ENCODE measurements at regions not wholly inside any gene's neighbourhood (a gene's known extent, or its start where the extent isn't known, plus 50 kb on each side); places are given as distances from the start of the nearest gene placed in this dataset.
"Not testable (repeated sequence)": the region's sequence is repeated elsewhere in the genome, so short reads cannot be mapped to it uniquely, and the experiment has no call there.

DNA sequence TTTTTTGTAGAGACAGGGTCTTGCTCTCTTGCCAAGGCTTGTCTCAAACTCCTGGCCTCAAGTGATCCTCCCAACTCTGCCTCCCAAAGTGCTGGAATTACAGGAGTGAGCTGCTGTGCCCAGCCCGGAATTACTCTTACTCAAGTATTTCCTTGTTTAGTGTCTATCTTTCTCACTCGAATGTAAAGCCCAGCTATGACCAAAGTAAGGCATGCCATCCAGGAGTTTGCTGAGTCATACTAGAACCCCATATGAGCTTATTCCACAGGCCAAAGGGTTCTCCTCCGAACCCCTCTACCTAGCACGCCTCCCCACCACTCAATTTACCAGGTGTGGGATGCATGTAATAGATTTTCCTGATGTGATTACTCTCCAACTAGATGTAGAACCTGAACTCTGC is 166.6 kb upstream of the AUTS2 start:
- Mint-ChIP-seq H3K9me3 (peaks cover 10% of the 10 kb centered on the region), H3K36me3 (peaks cover 4% of the 10 kb centered on the region), H3K27ac (no peak overlapping the region), H3K4me1 (peaks cover 24% of the 10 kb centered on the region), H3K27me3 (peaks cover 70% of the 10 kb centered on the region), H3K4me3 (no peak overlapping the region)
- ATAC-seq: no peak

DNA sequence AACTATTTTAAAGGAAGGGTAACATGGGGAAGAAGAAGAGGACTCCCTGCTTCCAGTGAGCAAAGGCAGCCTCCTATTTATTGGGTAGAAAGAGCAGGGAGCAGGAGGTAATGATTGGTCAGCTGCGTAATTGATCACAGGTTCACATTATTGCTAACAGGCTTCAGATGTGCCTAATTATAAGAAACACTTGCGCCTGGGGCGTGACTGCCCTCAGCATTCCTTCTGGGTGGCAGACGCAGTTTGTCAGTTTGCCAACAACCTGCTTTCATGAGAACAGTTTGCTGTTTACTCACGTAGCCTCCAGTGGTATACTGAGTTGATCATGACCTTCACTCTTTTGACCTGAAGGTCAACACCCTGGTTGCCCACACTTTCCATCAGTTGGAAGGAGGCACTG is 166.0 kb upstream of the AUTS2 start:
- Mint-ChIP-seq H3K4me1 (peaks cover 24% of the 10 kb centered on the region), H3K27me3 (peaks cover 64% of the 10 kb centered on the region), H3K9me3 (peaks cover 10% of the 10 kb centered on the region)
- not testable (repeated sequence) for H3K27ac Mint-ChIP-seq, H3K36me3 Mint-ChIP-seq, H3K4me3 Mint-ChIP-seq, ATAC-seq

DNA sequence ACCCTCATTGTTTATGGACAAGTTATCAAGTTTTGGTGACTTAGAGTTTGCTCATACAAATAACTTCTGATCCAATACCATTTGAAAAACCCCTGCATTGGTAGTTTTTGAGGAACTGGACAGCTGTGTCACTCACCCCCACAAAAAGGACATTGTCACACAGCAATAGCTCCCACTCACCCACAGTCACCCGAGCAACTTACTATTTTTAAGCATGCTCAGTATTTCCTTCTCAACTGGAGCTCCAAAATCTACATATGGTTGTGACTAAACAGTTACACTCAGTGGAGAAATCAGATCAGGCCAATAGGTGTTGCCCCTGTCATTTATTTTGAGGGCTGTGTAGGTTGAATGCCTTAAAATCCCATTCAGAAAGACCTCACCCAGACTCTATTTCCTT is 165.2 kb upstream of the AUTS2 start:
- Mint-ChIP-seq H3K4me3 (no peak overlapping the region), H3K27ac (no peak overlapping the region), H3K4me1 (peaks cover 24% of the 10 kb centered on the region), H3K9me3 (peaks cover 8% of the 10 kb centered on the region), H3K27me3 (peaks cover 55% of the 10 kb centered on the region), H3K36me3 (peaks cover 4% of the 10 kb centered on the region)
- no peak for ATAC-seq

DNA sequence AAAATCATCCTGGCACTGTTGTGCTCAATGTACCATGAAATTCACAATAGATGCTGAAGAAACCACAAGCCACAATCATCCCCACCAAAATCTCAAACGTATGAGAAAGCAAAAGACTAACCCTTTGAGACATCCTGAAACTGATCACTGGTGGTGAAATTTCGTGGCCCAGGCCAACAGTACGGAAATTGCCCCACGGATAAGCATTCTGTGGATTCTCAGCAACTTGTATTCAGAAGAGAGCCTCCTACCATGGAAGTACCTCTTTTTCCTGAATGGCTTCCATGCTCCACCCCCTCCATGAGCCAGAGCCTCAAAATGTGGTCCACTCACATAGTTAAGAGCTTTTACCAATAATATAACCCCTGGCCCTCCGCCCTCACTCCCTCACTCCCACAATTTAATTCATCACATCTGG is 163.9 kb upstream of the AUTS2 start:
- Mint-ChIP-seq H3K27ac (no peak overlapping the region), H3K4me1 (peaks cover 24% of the 10 kb centered on the region), H3K27me3 (peaks cover 43% of the 10 kb centered on the region), H3K9me3 (peaks cover 7% of the 10 kb centered on the region), H3K36me3 (peaks cover 4% of the 10 kb centered on the region), H3K4me3 (no peak overlapping the region)
- peak; percentile 59 for ATAC-seq

DNA sequence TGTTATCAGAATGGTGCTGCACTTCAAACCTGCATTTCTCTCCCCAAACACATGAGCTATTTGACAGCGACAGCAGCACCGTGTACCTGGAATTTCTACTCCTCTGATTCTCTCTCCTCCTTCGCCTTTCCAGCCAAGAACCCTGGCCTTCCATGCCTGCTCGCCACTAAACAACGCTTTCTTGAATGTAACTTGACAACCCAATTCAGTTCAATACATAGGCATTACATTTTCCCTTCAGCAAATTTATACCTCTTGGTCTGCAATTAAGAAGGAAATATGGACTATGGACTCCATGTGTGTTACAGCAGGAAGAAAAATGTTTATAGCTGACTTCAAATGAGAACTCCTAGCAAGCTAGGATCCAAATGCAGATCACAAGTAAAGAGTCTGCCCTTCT is 162.6 kb upstream of the AUTS2 start:
- ATAC-seq: no peak
- peaks cover 4% of the 10 kb centered on the region for H3K36me3 Mint-ChIP-seq
- H3K4me1 Mint-ChIP-seq: peaks cover 13% of the 10 kb centered on the region
- H3K9me3 Mint-ChIP-seq: peaks cover 9% of the 10 kb centered on the region
- no peak overlapping the region for H3K4me3 Mint-ChIP-seq
- peaks cover 31% of the 10 kb centered on the region for H3K27me3 Mint-ChIP-seq
- H3K27ac Mint-ChIP-seq: no peak overlapping the region

DNA sequence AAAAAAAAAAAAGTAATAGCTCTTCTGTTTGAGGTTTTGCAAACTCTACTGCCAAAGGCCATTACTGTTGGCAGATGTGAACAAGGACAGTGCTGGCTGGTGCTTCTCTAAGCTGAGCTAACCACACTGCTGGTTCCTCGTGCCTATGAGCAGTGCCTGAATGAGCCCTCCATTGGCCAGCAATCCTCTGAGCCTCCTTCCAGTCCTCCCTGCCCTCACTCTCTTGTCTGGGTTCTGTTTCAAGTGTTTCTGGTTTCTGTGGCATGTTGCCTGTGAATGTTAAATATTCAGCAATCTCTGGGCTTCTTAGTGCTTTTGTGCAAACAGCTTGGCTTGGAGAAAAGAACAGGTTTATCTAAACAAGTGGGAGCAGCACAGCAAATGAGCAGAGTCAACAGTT is 161.3 kb upstream of the AUTS2 start:
- H3K4me1 Mint-ChIP-seq: peaks cover 8% of the 10 kb centered on the region
- H3K27me3 Mint-ChIP-seq: peaks cover 19% of the 10 kb centered on the region
- ATAC-seq: no peak
- no peak overlapping the region for H3K27ac Mint-ChIP-seq
- H3K36me3 Mint-ChIP-seq: peaks cover 4% of the 10 kb centered on the region
- H3K4me3 Mint-ChIP-seq: no peak overlapping the region
- H3K9me3 Mint-ChIP-seq: peaks cover 13% of the 10 kb centered on the region

DNA sequence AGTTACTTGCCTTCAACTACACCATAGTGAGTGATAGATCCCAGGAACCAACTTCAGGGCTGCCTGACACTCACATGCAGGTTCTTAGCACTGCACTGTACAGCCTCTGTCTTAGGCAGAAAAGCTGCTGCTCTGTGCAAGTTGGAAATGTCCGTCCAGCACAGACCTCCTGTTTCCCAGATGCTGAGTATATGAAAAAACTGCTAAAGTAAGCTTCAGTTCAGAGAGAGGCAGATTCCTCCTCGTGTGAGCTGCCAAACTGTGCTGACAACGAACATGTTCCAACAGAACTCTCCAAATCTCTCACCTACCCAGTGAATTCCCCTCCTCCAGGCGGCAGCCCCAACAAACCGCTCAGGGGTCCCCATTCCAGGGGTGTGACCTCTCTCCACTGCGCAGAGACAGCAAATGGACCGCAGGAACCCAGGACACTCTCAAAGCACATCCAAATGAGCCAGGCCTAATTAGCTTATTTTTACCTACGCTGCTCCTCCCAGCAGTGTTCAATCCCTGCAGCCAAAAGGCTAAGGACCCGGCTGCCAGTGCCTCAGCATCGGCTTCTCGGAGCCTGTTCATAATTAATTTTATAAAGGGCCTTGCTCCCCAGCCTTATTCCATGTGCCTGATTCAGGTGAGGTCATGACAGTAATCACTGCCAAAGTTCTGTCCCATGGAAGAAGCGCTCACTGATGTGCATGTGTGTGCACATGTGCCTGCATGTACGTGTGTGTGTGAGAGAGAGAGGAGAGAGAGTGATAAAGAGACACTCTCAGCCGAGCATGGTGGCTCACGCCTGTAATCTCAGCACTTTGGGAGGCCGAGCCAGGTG is 159.5 kb upstream of the AUTS2 start:
- Mint-ChIP-seq H3K27me3 (peaks cover 8% of the 10 kb centered on the region), H3K27ac (no peak overlapping the region), H3K4me3 (no peak overlapping the region), H3K4me1 (peaks cover 7% of the 10 kb centered on the region), H3K9me3 (peaks cover 16% of the 10 kb centered on the region), H3K36me3 (peaks cover 4% of the 10 kb centered on the region)
- ATAC-seq: no peak

DNA sequence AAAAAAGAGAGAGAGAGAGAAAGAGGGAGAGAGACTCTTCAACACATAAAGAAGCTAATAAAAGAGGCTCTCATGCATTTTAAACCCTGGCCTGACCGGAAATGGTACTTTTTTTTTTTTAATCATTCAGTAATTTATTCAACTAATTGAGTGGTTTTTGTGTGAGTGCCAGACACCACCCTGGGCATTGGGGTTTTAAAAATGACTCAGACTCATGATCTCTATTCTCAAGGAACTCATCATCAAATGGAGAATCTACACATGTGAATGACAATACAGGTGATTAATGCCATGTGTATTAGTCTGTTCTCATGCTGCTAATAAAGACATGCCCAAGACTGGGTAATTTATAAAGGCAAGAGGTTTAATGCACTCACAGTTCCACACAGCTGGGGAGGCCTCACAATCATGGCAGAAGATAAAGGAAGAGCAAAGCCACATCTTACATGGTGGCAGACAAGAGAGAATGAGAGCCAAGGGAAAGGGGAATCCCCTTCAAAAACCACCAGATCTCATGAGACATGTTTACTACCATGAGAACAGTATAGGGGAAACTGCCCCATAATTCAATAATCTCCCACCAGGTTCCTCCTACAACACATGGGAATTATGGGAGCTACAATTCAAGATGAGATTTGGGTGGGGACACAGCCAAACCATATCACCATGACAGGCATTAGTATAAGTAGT is 158.5 kb upstream of the AUTS2 start:
- no peak overlapping the region for H3K4me3 Mint-ChIP-seq
- no peaks in the 10 kb centered on the region for H3K4me1 Mint-ChIP-seq
- H3K27ac Mint-ChIP-seq: no peak overlapping the region
- peaks cover 8% of the 10 kb centered on the region for H3K27me3 Mint-ChIP-seq
- ATAC-seq: no peak
- H3K9me3 Mint-ChIP-seq: peaks cover 16% of the 10 kb centered on the region
- no peaks in the 10 kb centered on the region for H3K36me3 Mint-ChIP-seq

DNA sequence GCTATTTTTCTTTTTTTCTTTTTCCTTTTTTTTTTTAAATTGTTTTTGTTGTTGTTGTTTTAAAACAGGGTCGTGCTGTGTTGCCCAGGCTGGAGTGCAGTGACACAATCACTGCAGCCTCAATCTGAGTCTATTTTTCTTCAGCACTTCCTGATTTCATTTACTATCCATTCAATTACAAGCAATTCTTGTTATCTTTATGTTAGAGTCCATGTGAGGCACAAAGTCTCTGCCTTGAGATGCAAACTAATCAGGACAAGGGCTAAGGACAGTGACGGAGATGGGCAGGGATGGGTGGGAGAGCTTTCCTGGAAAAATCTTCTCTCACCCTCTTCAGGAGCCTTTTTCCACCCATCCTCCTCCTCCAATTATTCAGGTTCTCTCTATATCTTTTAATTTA is 157.3 kb upstream of the AUTS2 start:
- Mint-ChIP-seq H3K36me3 (peaks cover 7% of the 10 kb centered on the region), H3K27ac (no peak overlapping the region), H3K27me3 (peaks cover 10% of the 10 kb centered on the region), H3K4me1 (no peaks in the 10 kb centered on the region), H3K4me3 (no peak overlapping the region), H3K9me3 (peaks cover 16% of the 10 kb centered on the region)
- no peak for ATAC-seq

DNA sequence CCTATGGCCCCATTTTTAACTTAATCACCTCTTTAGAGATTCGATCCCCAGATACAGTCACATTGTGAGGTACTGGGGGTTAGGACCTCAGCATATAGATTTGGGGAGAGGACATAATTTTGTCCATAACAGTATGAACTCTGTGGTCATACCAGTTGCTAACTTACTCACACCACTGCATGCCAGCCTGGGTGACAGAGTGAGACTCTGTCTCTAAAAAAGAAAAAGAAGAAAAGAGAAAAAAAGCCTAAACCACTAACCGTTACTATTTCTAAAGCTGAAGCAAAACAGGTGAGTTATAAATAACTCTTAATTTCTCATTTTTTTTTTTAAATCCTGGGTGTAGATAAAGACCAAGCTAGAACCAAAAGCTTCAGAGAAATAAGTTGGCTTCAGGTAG is 155.1 kb upstream of the AUTS2 start:
- Mint-ChIP-seq H3K27me3 (peaks cover 22% of the 10 kb centered on the region), H3K9me3 (peaks cover 16% of the 10 kb centered on the region), H3K4me1 (no peaks in the 10 kb centered on the region), H3K4me3 (no peak overlapping the region), H3K36me3 (peaks cover 7% of the 10 kb centered on the region), H3K27ac (no peak overlapping the region)
- ATAC-seq: no peak

DNA sequence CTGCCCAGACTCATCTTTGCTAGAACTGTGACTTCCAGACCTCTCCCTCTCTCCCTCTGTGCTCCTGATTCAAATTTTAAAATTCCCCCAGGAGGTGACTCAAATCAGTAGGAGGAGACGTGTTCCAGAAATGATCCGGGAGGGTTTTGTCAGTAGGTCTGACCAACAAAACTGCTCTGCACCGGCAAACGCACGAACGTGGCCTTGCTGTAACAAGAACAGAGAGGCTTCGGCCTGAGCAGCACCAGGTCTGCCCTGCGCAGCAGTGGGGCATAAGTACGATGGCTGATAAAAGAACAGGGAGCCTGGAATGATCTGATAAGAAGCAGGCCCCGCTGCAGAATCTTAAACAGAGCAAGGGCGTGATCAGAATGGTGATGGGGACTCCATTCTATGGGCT is 152.7 kb upstream of the AUTS2 start:
- no peaks in the 10 kb centered on the region for H3K4me1 Mint-ChIP-seq
- peaks cover 7% of the 10 kb centered on the region for H3K36me3 Mint-ChIP-seq
- peaks cover 9% of the 10 kb centered on the region for H3K9me3 Mint-ChIP-seq
- no peak overlapping the region for H3K27ac Mint-ChIP-seq
- ATAC-seq: no peak
- H3K27me3 Mint-ChIP-seq: peaks cover 22% of the 10 kb centered on the region
- no peak overlapping the region for H3K4me3 Mint-ChIP-seq

DNA sequence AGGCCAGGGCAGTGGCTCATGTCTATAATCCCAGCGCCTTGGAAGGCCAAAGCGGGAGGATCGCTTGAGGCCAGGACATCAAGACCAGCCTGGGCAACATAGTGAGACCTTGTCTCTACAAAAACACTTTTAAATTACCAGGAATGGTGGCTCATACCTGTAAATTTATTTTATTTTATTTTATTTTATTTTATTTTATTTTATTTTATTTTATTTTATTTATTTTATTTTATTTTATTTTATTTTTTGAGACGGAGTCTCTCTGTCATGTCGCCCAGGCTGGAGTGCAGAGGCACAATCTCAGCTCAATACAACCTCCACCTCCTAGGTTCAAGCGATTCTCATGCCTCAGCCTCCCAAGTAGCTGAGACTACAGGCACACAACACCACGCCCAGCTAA is 152.1 kb upstream of the AUTS2 start:
- H3K27me3 Mint-ChIP-seq: peaks cover 22% of the 10 kb centered on the region
- H3K4me3 Mint-ChIP-seq, H3K27ac Mint-ChIP-seq, H3K9me3 Mint-ChIP-seq, ATAC-seq, H3K36me3 Mint-ChIP-seq, H3K4me1 Mint-ChIP-seq: not testable (repeated sequence)

DNA sequence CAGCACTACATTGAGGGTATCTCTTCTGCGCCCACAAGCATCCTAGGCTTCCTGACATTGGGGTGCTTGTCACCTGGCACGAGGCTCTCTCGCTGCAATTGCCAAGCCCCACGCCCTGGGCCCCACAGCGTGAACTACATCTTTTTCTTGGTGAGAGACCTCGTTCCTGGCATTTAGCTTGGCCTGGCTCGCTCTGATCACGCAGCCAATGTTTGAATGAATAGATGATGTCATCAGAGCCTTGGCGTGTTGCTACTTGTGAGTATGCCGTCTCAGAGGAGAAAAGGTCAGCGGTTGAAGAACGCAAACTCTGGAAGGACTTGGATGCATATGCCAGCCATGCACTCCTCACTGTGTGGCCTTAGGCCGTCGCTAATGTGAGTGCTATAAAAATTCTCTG is 150.2 kb upstream of the AUTS2 start:
- ATAC-seq: no peak
- peaks cover 22% of the 10 kb centered on the region for H3K27me3 Mint-ChIP-seq
- H3K4me1 Mint-ChIP-seq: no peaks in the 10 kb centered on the region
- peaks cover 2% of the 10 kb centered on the region for H3K9me3 Mint-ChIP-seq
- H3K27ac Mint-ChIP-seq: no peak overlapping the region
- H3K36me3 Mint-ChIP-seq: peaks cover 7% of the 10 kb centered on the region
- no peak overlapping the region for H3K4me3 Mint-ChIP-seq

DNA sequence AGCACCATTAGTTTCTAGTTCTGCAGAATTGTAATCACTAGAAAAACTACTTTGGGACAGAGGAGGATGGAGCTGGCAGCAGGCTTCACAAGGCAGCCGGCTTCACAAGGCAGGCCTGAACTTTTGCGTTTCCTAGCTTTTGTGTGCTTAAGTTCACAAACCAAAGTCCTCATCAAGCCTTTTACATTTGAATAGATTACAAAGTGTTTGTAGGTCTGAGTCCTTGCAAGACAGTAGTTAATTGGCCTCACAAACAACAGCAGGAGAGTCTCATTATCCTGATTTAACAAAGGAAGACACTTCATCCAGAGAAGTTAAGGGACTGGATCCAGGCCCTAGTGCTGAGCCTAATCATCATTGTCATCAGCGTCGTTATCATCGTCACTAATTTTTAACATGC is 147.8 kb upstream of the AUTS2 start:
- Mint-ChIP-seq H3K36me3 (peaks cover 4% of the 10 kb centered on the region), H3K4me1 (no peaks in the 10 kb centered on the region), H3K27me3 (peaks cover 17% of the 10 kb centered on the region), H3K27ac (no peak overlapping the region), H3K4me3 (no peak overlapping the region), H3K9me3 (no peaks in the 10 kb centered on the region)
- ATAC-seq: no peak

DNA sequence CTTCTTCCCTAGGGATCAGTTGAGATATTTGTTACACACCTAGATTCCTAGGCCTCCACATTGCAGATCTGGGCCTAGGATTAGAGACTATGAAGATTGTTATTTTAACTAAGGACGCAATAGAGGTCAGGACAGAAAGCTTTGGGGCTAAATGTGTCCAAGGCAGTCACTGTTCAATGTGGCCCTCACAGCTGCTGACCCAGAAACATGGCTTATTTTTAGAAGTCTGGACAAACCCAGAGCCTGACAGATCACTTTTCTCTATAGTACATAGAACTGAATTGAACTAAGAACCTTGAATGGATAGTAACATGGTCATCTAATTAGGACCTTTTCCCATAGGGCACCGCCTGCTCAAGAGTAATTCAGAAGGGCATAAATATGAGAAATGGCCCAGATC is 146.6 kb upstream of the AUTS2 start:
- Mint-ChIP-seq H3K27ac (no peak overlapping the region), H3K36me3 (no peaks in the 10 kb centered on the region), H3K4me1 (no peaks in the 10 kb centered on the region), H3K27me3 (peaks cover 11% of the 10 kb centered on the region), H3K9me3 (no peaks in the 10 kb centered on the region), H3K4me3 (no peak overlapping the region)
- no peak for ATAC-seq

DNA sequence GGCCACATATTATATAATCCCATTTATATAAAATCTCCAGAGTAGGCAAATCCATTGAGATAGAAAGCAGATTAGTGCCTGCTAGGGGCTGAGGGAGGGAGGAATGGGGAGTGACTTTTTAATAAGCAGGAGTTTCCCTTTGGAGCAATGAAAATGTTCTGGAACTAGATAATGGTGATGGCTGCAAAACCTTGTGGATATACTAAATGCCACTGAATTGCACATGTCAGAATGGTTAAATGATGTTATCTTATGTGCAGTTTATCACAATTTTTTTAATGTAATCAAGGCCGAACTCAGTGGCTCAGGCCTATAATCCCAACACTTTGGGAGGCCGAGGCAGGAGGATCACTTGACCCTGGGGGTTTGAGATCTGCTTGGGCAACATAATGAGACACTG is 145.5 kb upstream of the AUTS2 start:
- Mint-ChIP-seq H3K4me3 (no peak overlapping the region), H3K4me1 (no peaks in the 10 kb centered on the region), H3K9me3 (no peaks in the 10 kb centered on the region), H3K36me3 (no peaks in the 10 kb centered on the region), H3K27me3 (peaks cover 4% of the 10 kb centered on the region), H3K27ac (no peak overlapping the region)
- ATAC-seq: no peak

Measured in stimulated activated memory B cell treated with anti-CD40 and anti-IgM and Interleukin-4, amounts not matched to agents 10 μg/mL and 1 μg/mL and 100 μg/mL, for 72 hours (primary cell).